Thoracic aorta (tissue), 2 donors: ENCODE measurements at regions not wholly inside any gene's neighbourhood (a gene's known extent, or its start where the extent isn't known, plus 50 kb on each side); places are given as distances from the start of the nearest gene placed in this dataset.

Experiments used
- ATAC-seq: fragments of 150-250 bp; one replicate; pipeline ENCODE4 v1.8.0; 2017; ENCODE audit warnings: low read depth; ENCODE audit not compliant: insufficient number of reproducible peaks, low FRiP score
- DNase-seq: peaks from one replicate; pipeline ENCODE4 v3.0.0-alpha.2; 2020; ENCODE audit warnings: low spot score
- H3K27ac ChIP-seq, 2 donors: fragments of 200-600 bp; sonication (generic); 1 replicate in 1 of 2; 2 replicates in 1 of 2; pipeline ENCODE4 v1.5.1; 2016; ENCODE audit warnings: mild to moderate bottlenecking in 2 of 2, moderate library complexity in 2 of 2
- H3K27me3 ChIP-seq: fragments of 200-600 bp; sonication (generic); replicated peaks from 2 replicates; pipeline ENCODE4 v1.6.0; 2016; ENCODE audit warnings: mild to moderate bottlenecking; ENCODE audit not compliant: insufficient read depth
- H3K36me3 ChIP-seq: fragments of 200-600 bp; sonication (generic); one replicate; pipeline ENCODE4 v1.5.1; 2016
- H3K4me1 ChIP-seq, 2 donors: fragments of 200-600 bp; sonication (generic); 1 replicate in 1 of 2; 2 replicates in 1 of 2; pipeline versions ENCODE4 v1.5.1 to v1.6.0; 2016; ENCODE audit warnings: low read depth in 2 of 2, mild to moderate bottlenecking in 1 of 2; ENCODE audit not compliant: control insufficient read depth in 1 of 2
- H3K4me3 ChIP-seq: fragments of 200-600 bp; sonication (generic); 2 replicates; pipeline ENCODE4 v1.5.1; 2016; ENCODE audit warnings: mild to moderate bottlenecking
- H3K9me3 ChIP-seq: fragments of 200-600 bp; sonication (generic); 2 replicates; pipeline ENCODE4 v1.5.1; 2016
- TF ChIP-seq, protein P1 (sequence below): fragments of 200-600 bp; sonication (generic); IDR thresholded peaks from one replicate; pipeline ENCODE4 v1.5.1; 2019; ENCODE audit warnings: antibody characterized with exemption

DNA sequence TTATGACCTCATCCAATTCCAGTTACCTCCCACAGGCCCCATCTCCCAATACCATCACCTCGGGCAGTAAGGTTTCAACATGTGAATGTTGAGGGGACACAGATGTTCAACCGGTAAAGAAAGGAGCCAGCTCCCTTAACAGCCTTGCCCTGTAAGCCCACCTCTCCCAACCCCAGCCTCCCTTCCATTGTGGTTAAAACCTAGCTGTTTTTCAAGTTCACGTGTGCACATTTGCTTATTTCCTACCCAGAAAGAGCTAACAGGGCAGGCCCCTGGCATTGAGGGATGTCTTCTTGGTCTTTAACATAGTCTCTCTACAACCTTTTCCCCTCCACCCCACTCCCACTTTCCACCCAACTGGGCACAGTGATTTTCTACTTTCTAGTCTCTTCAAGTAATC lies 385.7 kb downstream of the FBXW7 start:
- Histone ChIP-seq H3K4me1 (no peaks in the 10 kb centered on the region), H3K27me3 (no peaks in the 10 kb centered on the region), H3K4me3 (no peak overlapping the region), H3K27ac (no peak overlapping the region), H3K36me3 (no peaks in the 10 kb centered on the region), H3K9me3 (peaks cover 9% of the 10 kb centered on the region)
- ATAC-seq (no peak), DNase-seq (no peak)
- TF ChIP-seq, protein P1, sequence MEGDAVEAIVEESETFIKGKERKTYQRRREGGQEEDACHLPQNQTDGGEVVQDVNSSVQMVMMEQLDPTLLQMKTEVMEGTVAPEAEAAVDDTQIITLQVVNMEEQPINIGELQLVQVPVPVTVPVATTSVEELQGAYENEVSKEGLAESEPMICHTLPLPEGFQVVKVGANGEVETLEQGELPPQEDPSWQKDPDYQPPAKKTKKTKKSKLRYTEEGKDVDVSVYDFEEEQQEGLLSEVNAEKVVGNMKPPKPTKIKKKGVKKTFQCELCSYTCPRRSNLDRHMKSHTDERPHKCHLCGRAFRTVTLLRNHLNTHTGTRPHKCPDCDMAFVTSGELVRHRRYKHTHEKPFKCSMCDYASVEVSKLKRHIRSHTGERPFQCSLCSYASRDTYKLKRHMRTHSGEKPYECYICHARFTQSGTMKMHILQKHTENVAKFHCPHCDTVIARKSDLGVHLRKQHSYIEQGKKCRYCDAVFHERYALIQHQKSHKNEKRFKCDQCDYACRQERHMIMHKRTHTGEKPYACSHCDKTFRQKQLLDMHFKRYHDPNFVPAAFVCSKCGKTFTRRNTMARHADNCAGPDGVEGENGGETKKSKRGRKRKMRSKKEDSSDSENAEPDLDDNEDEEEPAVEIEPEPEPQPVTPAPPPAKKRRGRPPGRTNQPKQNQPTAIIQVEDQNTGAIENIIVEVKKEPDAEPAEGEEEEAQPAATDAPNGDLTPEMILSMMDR: no peak

DNA sequence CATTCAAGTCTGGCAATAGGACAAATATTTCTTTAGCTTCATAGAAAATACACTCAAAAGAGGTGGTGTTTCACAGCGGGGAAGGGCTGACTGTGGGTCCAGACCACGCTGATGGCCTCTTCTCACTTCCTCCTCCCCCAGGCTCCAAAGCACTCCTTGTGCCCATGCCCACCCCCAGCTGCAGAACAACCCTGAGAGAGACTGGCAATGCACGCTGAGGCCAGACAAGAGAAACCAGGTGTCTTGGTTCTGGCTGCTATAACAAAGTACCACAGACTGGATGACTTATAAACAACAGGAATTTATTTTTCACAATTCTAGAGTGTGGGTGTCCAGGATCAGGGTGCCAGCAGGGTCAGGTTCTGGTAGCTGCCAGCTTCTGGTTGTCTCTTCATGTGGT lies 386.1 kb downstream of the FBXW7 start:
- TF ChIP-seq, protein P1: no peak
- DNase-seq (no peak), ATAC-seq (no peak)
- Histone ChIP-seq H3K36me3 (no peaks in the 10 kb centered on the region), H3K27ac (no peak overlapping the region), H3K9me3 (peaks cover 9% of the 10 kb centered on the region), H3K27me3 (no peaks in the 10 kb centered on the region), H3K4me1 (no peaks in the 10 kb centered on the region), H3K4me3 (no peak overlapping the region)

DNA sequence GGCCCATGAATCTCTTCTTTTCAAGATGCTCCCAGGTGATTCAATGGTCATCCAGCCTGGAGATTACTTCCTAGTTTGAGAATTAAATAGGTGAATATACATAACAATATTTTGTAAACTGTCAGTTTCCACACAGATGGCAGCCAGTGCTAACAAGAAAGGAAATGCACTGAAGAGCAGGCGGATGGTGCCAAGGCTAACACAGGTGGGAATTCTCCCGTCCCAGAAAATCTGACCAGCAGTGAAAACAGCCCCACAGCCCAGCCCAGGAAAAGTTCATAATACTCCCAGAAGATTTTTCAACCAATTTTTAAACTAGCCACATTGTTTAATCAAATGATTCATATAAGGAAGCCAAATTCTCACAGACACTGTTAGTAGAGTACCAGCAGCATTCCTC lies 387.2 kb upstream of the GATB start:
- DNase-seq: no peak
- ATAC-seq: no peak
- H3K27ac ChIP-seq: no peak overlapping the region
- H3K36me3 ChIP-seq: no peaks in the 10 kb centered on the region
- H3K9me3 ChIP-seq: peaks cover 9% of the 10 kb centered on the region
- no peak overlapping the region for H3K4me3 ChIP-seq
- TF ChIP-seq, protein P1: no peak
- no peaks in the 10 kb centered on the region for H3K27me3 ChIP-seq
- H3K4me1 ChIP-seq: no peaks in the 10 kb centered on the region

DNA sequence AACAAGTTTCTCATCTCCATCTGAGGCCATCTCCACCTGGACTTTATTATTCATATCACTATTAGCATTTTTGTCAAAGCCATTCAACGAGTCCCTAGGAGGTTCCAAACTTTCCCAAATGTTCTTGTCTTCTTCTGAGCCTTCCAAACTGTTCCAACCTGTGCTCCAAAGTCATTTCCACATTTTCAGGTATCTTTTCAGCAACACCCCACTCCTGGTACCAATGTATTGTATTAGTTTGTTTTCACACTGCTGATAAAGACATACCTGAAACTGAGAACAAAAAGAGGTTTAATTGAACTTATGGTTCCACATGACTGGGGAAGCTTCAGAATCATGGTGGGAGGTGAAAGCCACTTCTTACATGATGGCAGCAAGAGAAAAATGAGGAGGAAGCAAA lies 385.4 kb upstream of the GATB start:
- TF ChIP-seq, protein P1: no peak
- Histone ChIP-seq H3K36me3 (no peaks in the 10 kb centered on the region), H3K4me1 (no peaks in the 10 kb centered on the region), H3K27me3 (no peaks in the 10 kb centered on the region), H3K9me3 (peaks cover 9% of the 10 kb centered on the region), H3K27ac (no peak overlapping the region), H3K4me3 (no peak overlapping the region)
- no peak for ATAC-seq
- no peak for DNase-seq

DNA sequence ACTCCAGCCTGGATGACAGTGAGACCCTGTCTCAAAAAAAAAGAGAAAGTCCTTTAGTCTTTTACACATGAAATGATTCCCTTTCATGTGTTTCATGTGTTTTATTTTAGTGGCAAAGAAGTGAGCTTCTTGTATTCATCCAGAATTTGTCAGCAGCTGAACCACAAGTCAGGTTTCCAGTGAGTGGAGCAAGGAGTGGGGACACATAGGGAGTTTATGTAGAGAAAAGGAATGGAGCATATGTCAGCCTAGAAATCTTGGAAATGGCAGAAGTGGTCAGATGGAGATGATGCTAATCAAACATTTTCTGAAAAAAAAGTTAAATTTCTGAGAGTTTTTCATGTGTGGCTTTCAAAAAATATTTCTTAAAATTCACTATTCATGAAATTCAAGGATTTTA lies 383.0 kb upstream of the GATB start:
- no peaks in the 10 kb centered on the region for H3K4me1 ChIP-seq
- ATAC-seq (no peak), DNase-seq (no peak)
- H3K27ac ChIP-seq: no peak overlapping the region
- no peaks in the 10 kb centered on the region for H3K27me3 ChIP-seq
- peaks cover 9% of the 10 kb centered on the region for H3K9me3 ChIP-seq
- H3K4me3 ChIP-seq: no peak overlapping the region
- H3K36me3 ChIP-seq: no peaks in the 10 kb centered on the region
- TF ChIP-seq, protein P1: no peak
